GM23338 (cell line): ENCODE measurements at regions not wholly inside any gene's neighbourhood (a gene's known extent, or its start where the extent isn't known, plus 50 kb on each side); places are given as distances from the start of the nearest gene placed in this dataset.

Source experiments
- ATAC-seq: fragments of 200-7000 bp; cut with Tn5 transposase; 3 replicates; pipeline ENCODE4 v1.9.1; 2020
- DNase-seq: peaks from one replicate; pipeline ENCODE4 v3.0.0-alpha.2; 2015; ENCODE audit warnings: low spot score
- H2AFZ ChIP-seq: fragments of 200-600 bp; sonication (generic); 2 replicates; pipeline ENCODE4 v1.8.0; 2016; ENCODE audit warnings: antibody characterized with exemption, mild to moderate bottlenecking, moderate library complexity
- H3F3A ChIP-seq: fragments of 200-600 bp; sonication (generic); replicated peaks from 2 replicates; pipeline ENCODE4 v1.8.0; 2017; ENCODE audit warnings: antibody characterized with exemption, mixed run types, low read depth
- H3K27ac ChIP-seq: fragments of 200-600 bp; sonication (generic); 2 replicates; pipeline ENCODE4 v1.6.1; 2016; ENCODE audit warnings: low read depth
- H3K27me3 ChIP-seq: fragments of 200-600 bp; sonication (generic); 2 replicates; pipeline ENCODE4 v1.8.0; 2016; ENCODE audit warnings: mild to moderate bottlenecking, mixed run types, moderate library complexity; ENCODE audit not compliant: insufficient read depth
- H3K36me3 ChIP-seq: fragments of 200-600 bp; sonication (generic); 2 replicates; pipeline ENCODE4 v1.8.0; 2016; ENCODE audit warnings: mild to moderate bottlenecking; ENCODE audit not compliant: insufficient read depth
- H3K4me1 ChIP-seq: fragments of 200-600 bp; sonication (generic); 2 replicates; pipeline ENCODE4 v1.8.0; 2016; ENCODE audit warnings: mild to moderate bottlenecking, moderate library complexity; ENCODE audit not compliant: insufficient read depth
- H3K4me2 ChIP-seq: fragments of 200-600 bp; sonication (generic); 2 replicates; pipeline ENCODE4 v1.7.1; 2017; ENCODE audit warnings: mixed run types
- H3K4me3 ChIP-seq: fragments of 200-600 bp; sonication (generic); 2 replicates; pipeline ENCODE4 v1.6.1; 2016; ENCODE audit warnings: mixed run types
- H3K79me2 ChIP-seq: fragments of 200-600 bp; sonication (generic); replicated peaks from 2 replicates; pipeline ENCODE4 v1.8.0; 2017; ENCODE audit warnings: mild to moderate bottlenecking; ENCODE audit not compliant: insufficient read depth
- H3K9me2 ChIP-seq: fragments of 200-600 bp; sonication (generic); 2 replicates; pipeline ENCODE4 v1.8.0; 2017; ENCODE audit not compliant: insufficient read depth
- H4K20me1 ChIP-seq: fragments of 200-600 bp; sonication (generic); replicated peaks from 2 replicates; pipeline ENCODE4 v1.8.0; 2017; ENCODE audit warnings: mild to moderate bottlenecking; ENCODE audit not compliant: insufficient read depth
- H3K27ac Mint-ChIP-seq: 2 replicates; pipeline ENCODE4 v1.8.0; 2020; ENCODE audit warnings: inconsistent platforms, mild to moderate bottlenecking, moderate library complexity, mixed read lengths
- H3K27me3 Mint-ChIP-seq: 3 replicates; pipeline ENCODE4 v1.8.0; 2022; ENCODE audit warnings: low read depth, mild to moderate bottlenecking, moderate library complexity, mixed read lengths, inconsistent platforms; ENCODE audit not compliant: insufficient read depth, poor library complexity
- H3K36me3 Mint-ChIP-seq: 3 replicates; pipeline ENCODE4 v1.8.0; 2021; ENCODE audit warnings: low read depth, mild to moderate bottlenecking, inconsistent platforms, moderate library complexity, mixed read lengths
- H3K4me1 Mint-ChIP-seq: 3 replicates; pipeline ENCODE4 v1.8.0; 2020; ENCODE audit warnings: mild to moderate bottlenecking, inconsistent platforms, mixed read lengths
- H3K4me3 Mint-ChIP-seq: 3 replicates; pipeline ENCODE4 v1.8.0; 2021; ENCODE audit warnings: moderate library complexity, mild to moderate bottlenecking, inconsistent platforms, mixed read lengths
- H3K9me3 Mint-ChIP-seq: 3 replicates; pipeline ENCODE4 v1.8.0; 2020; ENCODE audit warnings: moderate library complexity, mild to moderate bottlenecking, inconsistent platforms, mixed read lengths
- CREB1 ChIP-seq: fragments of 250-450 bp; sonication (Bioruptor Pico); IDR thresholded peaks from 2 replicates; pipeline ENCODE4 v1.5.0; 2020; ENCODE audit warnings: low read depth, mild to moderate bottlenecking, moderate library complexity
- EZH2 ChIP-seq: fragments of 200-600 bp; sonication (generic); IDR thresholded peaks from one replicate; pipeline ENCODE4 v1.8.0; 2017; ENCODE audit warnings: antibody characterized with exemption, mild to moderate bottlenecking, low read depth; ENCODE audit not compliant: unreplicated experiment
- EZH2phosphoT487 ChIP-seq: fragments of 200-600 bp; sonication (generic); IDR thresholded peaks from one replicate; pipeline ENCODE4 v1.8.1; 2018; ENCODE audit warnings: antibody characterized with exemption; ENCODE audit not compliant: unreplicated experiment
- JUNB ChIP-seq: IDR thresholded peaks from one replicate; pipeline ENCODE4 v1.6.1; 2016; ENCODE audit warnings: antibody characterized with exemption; ENCODE audit not compliant: unreplicated experiment
- NANOG ChIP-seq: IDR thresholded peaks from 2 replicates; pipeline ENCODE4 v1.6.1; 2016; ENCODE audit warnings: antibody characterized with exemption, borderline replicate concordance
- STAT1 ChIP-seq: IDR thresholded peaks from one replicate; pipeline ENCODE4 v1.6.1; 2016; ENCODE audit warnings: antibody characterized with exemption; ENCODE audit not compliant: unreplicated experiment
- ZNF114 ChIP-seq: fragments of 250-450 bp; sonication (Bioruptor Pico); IDR thresholded peaks from 2 replicates; pipeline ENCODE4 v1.5.0; 2020; ENCODE audit warnings: mild to moderate bottlenecking, moderate library complexity
- ZNF331 ChIP-seq: fragments of 250-450 bp; sonication (Bioruptor Pico); IDR thresholded peaks from 2 replicates; pipeline ENCODE4 v1.5.0; 2020; ENCODE audit warnings: low read depth, mild to moderate bottlenecking, moderate library complexity
- TF ChIP-seq, protein P1 (sequence below): fragments of 250-450 bp; sonication (Bioruptor Pico); IDR thresholded peaks from 2 replicates; pipeline ENCODE4 v1.5.0; 2020; ENCODE audit warnings: mild to moderate bottlenecking, moderate library complexity
- TF ChIP-seq, protein P2 (sequence below): IDR thresholded peaks from one replicate; pipeline ENCODE4 v1.6.1; 2018; ENCODE audit warnings: antibody characterized with exemption; ENCODE audit not compliant: unreplicated experiment
- TF ChIP-seq, protein P3 (sequence below), 2 experiments: fragments of 200-600 bp in 1 of 2; sonication (generic) in 1 of 2; conservative IDR thresholded peaks; 2 replicates each; pipeline versions ENCODE4 v1.5.1 to v1.6.1; 2016 to 2017; ENCODE audit warnings: antibody characterized with exemption in 2 of 2, low read depth in 2 of 2, mild to moderate bottlenecking in 2 of 2, moderate library complexity in 1 of 2
- TF ChIP-seq, protein P4 (sequence below): IDR thresholded peaks from 2 replicates; pipeline ENCODE4 v1.6.1; 2016; ENCODE audit warnings: antibody characterized with exemption

DNA sequence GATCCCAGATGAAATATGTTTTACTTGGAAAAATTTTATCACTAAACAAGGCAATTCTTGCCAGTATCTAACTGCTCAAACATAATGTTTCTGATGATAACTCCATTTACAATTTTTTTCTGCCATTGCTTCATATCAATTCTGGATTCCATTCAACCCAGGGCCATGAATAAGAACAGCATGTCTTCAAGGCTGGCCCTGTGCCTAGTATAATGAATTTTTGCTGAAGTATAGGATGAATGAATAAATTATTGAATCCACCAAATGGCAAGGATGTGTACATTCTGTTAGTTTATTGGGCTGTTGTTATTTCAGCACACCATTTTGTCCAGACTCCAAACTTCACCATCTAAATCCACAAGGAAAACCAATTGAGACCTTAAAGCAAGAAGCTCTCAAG is 414.7 kb downstream of the HS3ST3B1 start:
- DNase-seq = no peak
- H3K4me3 Mint-ChIP-seq = no peak overlapping the region

More for the DNA sequence above, 414.7 kb downstream of the HS3ST3B1 start:
- no peaks in the 10 kb centered on the region for H3K36me3 Mint-ChIP-seq
- no peak overlapping the region for H3K27ac ChIP-seq
- no peak for TF ChIP-seq STAT1
- TF ChIP-seq NANOG = no peak
- no peak for TF ChIP-seq EZH2phosphoT487
- TF ChIP-seq, protein P1, sequence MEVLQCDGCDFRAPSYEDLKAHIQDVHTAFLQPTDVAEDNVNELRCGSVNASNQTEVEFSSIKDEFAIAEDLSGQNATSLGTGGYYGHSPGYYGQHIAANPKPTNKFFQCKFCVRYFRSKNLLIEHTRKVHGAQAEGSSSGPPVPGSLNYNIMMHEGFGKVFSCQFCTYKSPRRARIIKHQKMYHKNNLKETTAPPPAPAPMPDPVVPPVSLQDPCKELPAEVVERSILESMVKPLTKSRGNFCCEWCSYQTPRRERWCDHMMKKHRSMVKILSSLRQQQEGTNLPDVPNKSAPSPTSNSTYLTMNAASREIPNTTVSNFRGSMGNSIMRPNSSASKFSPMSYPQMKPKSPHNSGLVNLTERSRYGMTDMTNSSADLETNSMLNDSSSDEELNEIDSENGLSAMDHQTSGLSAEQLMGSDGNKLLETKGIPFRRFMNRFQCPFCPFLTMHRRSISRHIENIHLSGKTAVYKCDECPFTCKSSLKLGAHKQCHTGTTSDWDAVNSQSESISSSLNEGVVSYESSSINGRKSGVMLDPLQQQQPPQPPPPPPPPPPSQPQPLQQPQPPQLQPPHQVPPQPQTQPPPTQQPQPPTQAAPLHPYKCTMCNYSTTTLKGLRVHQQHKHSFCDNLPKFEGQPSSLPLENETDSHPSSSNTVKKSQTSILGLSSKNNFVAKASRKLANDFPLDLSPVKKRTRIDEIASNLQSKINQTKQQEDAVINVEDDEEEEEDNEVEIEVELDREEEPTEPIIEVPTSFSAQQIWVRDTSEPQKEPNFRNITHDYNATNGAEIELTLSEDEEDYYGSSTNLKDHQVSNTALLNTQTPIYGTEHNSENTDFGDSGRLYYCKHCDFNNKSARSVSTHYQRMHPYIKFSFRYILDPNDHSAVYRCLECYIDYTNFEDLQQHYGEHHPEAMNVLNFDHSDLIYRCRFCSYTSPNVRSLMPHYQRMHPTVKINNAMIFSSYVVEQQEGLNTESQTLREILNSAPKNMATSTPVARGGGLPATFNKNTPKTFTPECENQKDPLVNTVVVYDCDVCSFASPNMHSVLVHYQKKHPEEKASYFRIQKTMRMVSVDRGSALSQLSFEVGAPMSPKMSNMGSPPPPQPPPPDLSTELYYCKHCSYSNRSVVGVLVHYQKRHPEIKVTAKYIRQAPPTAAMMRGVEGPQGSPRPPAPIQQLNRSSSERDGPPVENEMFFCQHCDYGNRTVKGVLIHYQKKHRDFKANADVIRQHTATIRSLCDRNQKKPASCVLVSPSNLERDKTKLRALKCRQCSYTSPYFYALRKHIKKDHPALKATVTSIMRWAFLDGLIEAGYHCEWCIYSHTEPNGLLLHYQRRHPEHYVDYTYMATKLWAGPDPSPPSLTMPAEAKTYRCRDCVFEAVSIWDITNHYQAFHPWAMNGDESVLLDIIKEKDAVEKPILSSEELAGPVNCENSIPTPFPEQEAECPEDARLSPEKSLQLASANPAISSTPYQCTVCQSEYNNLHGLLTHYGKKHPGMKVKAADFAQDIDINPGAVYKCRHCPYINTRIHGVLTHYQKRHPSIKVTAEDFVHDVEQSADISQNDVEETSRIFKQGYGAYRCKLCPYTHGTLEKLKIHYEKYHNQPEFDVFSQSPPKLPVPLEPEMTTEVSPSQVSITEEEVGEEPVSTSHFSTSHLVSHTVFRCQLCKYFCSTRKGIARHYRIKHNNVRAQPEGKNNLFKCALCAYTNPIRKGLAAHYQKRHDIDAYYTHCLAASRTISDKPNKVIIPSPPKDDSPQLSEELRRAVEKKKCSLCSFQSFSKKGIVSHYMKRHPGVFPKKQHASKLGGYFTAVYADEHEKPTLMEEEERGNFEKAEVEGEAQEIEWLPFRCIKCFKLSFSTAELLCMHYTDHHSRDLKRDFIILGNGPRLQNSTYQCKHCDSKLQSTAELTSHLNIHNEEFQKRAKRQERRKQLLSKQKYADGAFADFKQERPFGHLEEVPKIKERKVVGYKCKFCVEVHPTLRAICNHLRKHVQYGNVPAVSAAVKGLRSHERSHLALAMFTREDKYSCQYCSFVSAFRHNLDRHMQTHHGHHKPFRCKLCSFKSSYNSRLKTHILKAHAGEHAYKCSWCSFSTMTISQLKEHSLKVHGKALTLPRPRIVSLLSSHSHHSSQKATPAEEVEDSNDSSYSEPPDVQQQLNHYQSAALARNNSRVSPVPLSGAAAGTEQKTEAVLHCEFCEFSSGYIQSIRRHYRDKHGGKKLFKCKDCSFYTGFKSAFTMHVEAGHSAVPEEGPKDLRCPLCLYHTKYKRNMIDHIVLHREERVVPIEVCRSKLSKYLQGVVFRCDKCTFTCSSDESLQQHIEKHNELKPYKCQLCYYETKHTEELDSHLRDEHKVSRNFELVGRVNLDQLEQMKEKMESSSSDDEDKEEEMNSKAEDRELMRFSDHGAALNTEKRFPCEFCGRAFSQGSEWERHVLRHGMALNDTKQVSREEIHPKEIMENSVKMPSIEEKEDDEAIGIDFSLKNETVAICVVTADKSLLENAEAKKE (CRISPR knock-in tag) = no peak
- TF ChIP-seq CREB1 (CRISPR knock-in tag) = no peak
- no peak for TF ChIP-seq ZNF331 (CRISPR knock-in tag)
- no peak for TF ChIP-seq EZH2
- TF ChIP-seq JUNB = no peak
- TF ChIP-seq, protein P2, sequence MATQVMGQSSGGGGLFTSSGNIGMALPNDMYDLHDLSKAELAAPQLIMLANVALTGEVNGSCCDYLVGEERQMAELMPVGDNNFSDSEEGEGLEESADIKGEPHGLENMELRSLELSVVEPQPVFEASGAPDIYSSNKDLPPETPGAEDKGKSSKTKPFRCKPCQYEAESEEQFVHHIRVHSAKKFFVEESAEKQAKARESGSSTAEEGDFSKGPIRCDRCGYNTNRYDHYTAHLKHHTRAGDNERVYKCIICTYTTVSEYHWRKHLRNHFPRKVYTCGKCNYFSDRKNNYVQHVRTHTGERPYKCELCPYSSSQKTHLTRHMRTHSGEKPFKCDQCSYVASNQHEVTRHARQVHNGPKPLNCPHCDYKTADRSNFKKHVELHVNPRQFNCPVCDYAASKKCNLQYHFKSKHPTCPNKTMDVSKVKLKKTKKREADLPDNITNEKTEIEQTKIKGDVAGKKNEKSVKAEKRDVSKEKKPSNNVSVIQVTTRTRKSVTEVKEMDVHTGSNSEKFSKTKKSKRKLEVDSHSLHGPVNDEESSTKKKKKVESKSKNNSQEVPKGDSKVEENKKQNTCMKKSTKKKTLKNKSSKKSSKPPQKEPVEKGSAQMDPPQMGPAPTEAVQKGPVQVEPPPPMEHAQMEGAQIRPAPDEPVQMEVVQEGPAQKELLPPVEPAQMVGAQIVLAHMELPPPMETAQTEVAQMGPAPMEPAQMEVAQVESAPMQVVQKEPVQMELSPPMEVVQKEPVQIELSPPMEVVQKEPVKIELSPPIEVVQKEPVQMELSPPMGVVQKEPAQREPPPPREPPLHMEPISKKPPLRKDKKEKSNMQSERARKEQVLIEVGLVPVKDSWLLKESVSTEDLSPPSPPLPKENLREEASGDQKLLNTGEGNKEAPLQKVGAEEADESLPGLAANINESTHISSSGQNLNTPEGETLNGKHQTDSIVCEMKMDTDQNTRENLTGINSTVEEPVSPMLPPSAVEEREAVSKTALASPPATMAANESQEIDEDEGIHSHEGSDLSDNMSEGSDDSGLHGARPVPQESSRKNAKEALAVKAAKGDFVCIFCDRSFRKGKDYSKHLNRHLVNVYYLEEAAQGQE = no peak
- TF ChIP-seq, protein P3, sequence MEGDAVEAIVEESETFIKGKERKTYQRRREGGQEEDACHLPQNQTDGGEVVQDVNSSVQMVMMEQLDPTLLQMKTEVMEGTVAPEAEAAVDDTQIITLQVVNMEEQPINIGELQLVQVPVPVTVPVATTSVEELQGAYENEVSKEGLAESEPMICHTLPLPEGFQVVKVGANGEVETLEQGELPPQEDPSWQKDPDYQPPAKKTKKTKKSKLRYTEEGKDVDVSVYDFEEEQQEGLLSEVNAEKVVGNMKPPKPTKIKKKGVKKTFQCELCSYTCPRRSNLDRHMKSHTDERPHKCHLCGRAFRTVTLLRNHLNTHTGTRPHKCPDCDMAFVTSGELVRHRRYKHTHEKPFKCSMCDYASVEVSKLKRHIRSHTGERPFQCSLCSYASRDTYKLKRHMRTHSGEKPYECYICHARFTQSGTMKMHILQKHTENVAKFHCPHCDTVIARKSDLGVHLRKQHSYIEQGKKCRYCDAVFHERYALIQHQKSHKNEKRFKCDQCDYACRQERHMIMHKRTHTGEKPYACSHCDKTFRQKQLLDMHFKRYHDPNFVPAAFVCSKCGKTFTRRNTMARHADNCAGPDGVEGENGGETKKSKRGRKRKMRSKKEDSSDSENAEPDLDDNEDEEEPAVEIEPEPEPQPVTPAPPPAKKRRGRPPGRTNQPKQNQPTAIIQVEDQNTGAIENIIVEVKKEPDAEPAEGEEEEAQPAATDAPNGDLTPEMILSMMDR (conservative IDR thresholded peaks at IDR 0.05; ENCODE audit: low read depth in 2 of 2) = no peak
- TF ChIP-seq, protein P4, sequence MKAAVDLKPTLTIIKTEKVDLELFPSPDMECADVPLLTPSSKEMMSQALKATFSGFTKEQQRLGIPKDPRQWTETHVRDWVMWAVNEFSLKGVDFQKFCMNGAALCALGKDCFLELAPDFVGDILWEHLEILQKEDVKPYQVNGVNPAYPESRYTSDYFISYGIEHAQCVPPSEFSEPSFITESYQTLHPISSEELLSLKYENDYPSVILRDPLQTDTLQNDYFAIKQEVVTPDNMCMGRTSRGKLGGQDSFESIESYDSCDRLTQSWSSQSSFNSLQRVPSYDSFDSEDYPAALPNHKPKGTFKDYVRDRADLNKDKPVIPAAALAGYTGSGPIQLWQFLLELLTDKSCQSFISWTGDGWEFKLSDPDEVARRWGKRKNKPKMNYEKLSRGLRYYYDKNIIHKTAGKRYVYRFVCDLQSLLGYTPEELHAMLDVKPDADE = no peak
- no peak for TF ChIP-seq ZNF114 (CRISPR knock-in tag)
- no peak overlapping the region for H3K4me3 ChIP-seq
- H3K79me2 ChIP-seq = no peaks in the 10 kb centered on the region
- H3K27ac Mint-ChIP-seq = no peak overlapping the region
- H3K27me3 ChIP-seq = no peaks in the 10 kb centered on the region
- peaks cover 3% of the 10 kb centered on the region for H3K27me3 Mint-ChIP-seq
- H2AFZ ChIP-seq = no peak overlapping the region
- H3K9me2 ChIP-seq = no peaks in the 10 kb centered on the region
- no peaks in the 10 kb centered on the region for H3K4me1 Mint-ChIP-seq
- H3K36me3 ChIP-seq = no peaks in the 10 kb centered on the region
- H3K4me1 ChIP-seq = no peaks in the 10 kb centered on the region
- no peaks in the 10 kb centered on the region for H3F3A ChIP-seq
- no peak overlapping the region for H3K4me2 ChIP-seq
- H3K9me3 Mint-ChIP-seq = no peaks in the 10 kb centered on the region
- no peak for ATAC-seq
- no peaks in the 10 kb centered on the region for H4K20me1 ChIP-seq
